Vagina (tissue), 2 donors: ENCODE measurements at regions not wholly inside any gene's neighbourhood (a gene's known extent, or its start where the extent isn't known, plus 50 kb on each side); places are given as distances from the start of the nearest gene placed in this dataset.
A peak's percentile ranks its signal among the peaks of the same experiment; 100 is the strongest.

Experiments
- DNase-seq, 2 donors: peaks; one replicate each; pipeline ENCODE4 v3.0.0-alpha.2; 2017; ENCODE audit errors: extremely low spot score in 2 of 2
- H3K27ac ChIP-seq: fragments of 200-600 bp; sonication (generic); one replicate; pipeline ENCODE4 v1.5.1; 2019
- H3K27me3 ChIP-seq: fragments of 200-600 bp; sonication (generic); one replicate; pipeline ENCODE4 v1.5.1; 2019
- H3K36me3 ChIP-seq, 2 donors: fragments of 200-600 bp; sonication (generic); one replicate each; pipeline ENCODE4 v1.5.1; 2017 to 2019
- H3K4me1 ChIP-seq: fragments of 200-600 bp; sonication (generic); one replicate; pipeline ENCODE4 v1.5.1; 2019
- H3K4me3 ChIP-seq, 2 donors: fragments of 200-600 bp; sonication (generic); 1 replicate in 1 of 2; 2 replicates in 1 of 2; pipeline ENCODE4 v1.5.1; 2016 to 2019
- H3K9me3 ChIP-seq: fragments of 200-600 bp; sonication (generic); one replicate; pipeline ENCODE4 v1.5.1; 2019
- POLR2A ChIP-seq, 2 donors: fragments of 450-650 bp; IDR thresholded peaks; one replicate each; pipeline ENCODE4 v1.6.1; 2017; ENCODE audit warnings: antibody characterized with exemption in 2 of 2, mild to moderate bottlenecking in 2 of 2, moderate library complexity in 2 of 2
- POLR2AphosphoS5 ChIP-seq, 2 donors: sonication (generic); formaldehyde crosslinking; IDR thresholded peaks; one replicate each; pipeline ENCODE4 v1.9.0; 2017; ENCODE audit warnings: antibody characterized with exemption in 2 of 2, mild to moderate bottlenecking in 2 of 2, low read depth in 1 of 2; ENCODE audit not compliant: insufficient read depth in 1 of 2
- intact Hi-C: fragments of 100-400 bp; cut with DNase I; formaldehyde crosslinking; loops from one replicate; pipeline ENCODE4 v1.15.1; 2023
- TF ChIP-seq, protein P1 (sequence below), 3 experiments: fragments of 450-650 bp in 2 of 3; fragments of 200-600 bp in 1 of 3; sonication (generic) in 1 of 3; IDR thresholded peaks; one replicate each; pipeline ENCODE4 v1.5.1; 2017 to 2019; ENCODE audit warnings: antibody characterized with exemption in 3 of 3, mild to moderate bottlenecking in 2 of 3, moderate library complexity in 2 of 3

DNA sequence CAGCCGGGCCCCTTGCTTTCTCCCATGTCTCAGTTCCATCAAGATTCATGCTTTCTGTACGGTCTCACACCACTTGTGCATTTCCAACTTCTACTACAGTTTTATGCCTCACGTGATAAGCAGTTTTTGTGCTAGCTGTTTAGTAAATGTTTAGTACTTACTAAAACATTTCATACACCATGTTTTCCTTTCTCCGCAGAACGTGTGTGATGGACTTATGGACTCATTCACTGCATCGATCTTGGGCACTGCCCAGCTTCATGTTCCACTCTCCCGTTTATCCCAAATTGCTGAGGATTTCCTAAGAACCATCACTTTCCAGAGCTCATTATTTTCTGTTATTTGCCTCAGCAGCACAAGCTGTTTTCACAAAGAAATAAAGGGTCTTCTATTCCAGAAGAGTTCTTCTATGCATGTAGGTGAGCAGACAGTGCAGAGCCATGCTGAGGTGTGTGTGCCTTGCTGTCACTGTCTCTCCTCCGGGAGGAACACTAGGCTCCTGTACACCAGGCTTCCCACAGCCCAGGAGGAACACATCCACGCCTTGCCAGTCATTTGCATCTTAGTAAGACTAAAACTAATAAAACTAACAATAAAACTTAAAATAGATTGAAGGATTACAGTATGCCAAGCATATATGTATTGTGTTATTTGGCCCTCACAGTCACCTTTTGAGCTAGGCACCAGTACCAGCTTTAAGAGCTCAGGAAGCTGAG is 90.3 kb upstream of the EEA1 start:
- no peaks in the 10 kb centered on the region for H3K27me3 ChIP-seq
- H3K4me1 ChIP-seq, result no peaks in the 10 kb centered on the region
- DNase-seq, result no peak
- H3K27ac ChIP-seq, result no peak overlapping the region
- intact Hi-C loops, result no loop called here
- no peaks in the 10 kb centered on the region for H3K9me3 ChIP-seq
- no peak for TF ChIP-seq POLR2AphosphoS5 (IDR thresholded peaks at IDR 0.05; ENCODE audit: insufficient read depth in 1 of 2, low read depth in 1 of 2)
- TF ChIP-seq, protein P1, sequence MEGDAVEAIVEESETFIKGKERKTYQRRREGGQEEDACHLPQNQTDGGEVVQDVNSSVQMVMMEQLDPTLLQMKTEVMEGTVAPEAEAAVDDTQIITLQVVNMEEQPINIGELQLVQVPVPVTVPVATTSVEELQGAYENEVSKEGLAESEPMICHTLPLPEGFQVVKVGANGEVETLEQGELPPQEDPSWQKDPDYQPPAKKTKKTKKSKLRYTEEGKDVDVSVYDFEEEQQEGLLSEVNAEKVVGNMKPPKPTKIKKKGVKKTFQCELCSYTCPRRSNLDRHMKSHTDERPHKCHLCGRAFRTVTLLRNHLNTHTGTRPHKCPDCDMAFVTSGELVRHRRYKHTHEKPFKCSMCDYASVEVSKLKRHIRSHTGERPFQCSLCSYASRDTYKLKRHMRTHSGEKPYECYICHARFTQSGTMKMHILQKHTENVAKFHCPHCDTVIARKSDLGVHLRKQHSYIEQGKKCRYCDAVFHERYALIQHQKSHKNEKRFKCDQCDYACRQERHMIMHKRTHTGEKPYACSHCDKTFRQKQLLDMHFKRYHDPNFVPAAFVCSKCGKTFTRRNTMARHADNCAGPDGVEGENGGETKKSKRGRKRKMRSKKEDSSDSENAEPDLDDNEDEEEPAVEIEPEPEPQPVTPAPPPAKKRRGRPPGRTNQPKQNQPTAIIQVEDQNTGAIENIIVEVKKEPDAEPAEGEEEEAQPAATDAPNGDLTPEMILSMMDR (IDR thresholded peaks at IDR 0.05), result no peak
- no peak for TF ChIP-seq POLR2A (IDR thresholded peaks at IDR 0.05)
- no peak overlapping the region for H3K4me3 ChIP-seq
- no peaks in the 10 kb centered on the region for H3K36me3 ChIP-seq

DNA sequence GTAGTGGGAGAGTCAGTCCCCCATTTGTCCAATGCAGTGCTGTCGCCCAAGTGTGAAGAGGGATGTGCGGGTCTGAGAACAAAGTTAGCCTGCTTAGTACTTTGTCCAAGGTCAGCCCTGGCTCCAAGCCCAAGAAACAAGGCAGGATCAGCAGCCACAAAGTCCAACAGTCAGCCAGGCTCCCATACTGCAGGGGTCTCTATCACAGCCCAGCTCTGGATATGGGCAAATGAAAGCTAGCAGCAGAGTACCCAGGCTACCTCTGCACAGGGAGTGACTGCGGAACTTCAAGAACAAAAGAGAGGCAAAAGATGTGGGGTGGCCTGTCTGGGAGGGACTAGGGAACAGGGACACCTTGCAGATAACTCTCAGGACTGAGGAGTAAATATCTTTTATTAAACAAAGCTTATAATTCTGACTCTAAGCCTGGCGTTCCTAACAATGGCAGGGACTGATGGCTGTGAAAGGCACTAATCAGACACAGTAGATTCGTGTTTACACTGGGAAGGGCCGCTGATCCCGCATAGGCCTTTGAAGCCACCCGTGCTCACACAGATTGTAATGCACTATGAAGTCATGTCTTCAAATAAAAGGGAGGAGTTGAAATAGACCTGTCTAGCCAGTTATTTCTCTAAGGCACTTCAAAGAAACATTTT is 91.0 kb upstream of the EEA1 start:
- Histone ChIP-seq H3K27me3 (no peaks in the 10 kb centered on the region), H3K27ac (no peak overlapping the region), H3K4me3 (no peak overlapping the region), H3K36me3 (no peaks in the 10 kb centered on the region), H3K9me3 (no peaks in the 10 kb centered on the region), H3K4me1 (no peaks in the 10 kb centered on the region)
- peak in 1 of 2 donors; percentile 41 for TF ChIP-seq POLR2AphosphoS5 (IDR thresholded peaks at IDR 0.05; ENCODE audit: insufficient read depth in 1 of 2, low read depth in 1 of 2)
- TF ChIP-seq, protein P1 (IDR thresholded peaks at IDR 0.05), result no peak
- TF ChIP-seq POLR2A (IDR thresholded peaks at IDR 0.05), result no peak
- no peak for DNase-seq
- intact Hi-C loops, result no loop called here

DNA sequence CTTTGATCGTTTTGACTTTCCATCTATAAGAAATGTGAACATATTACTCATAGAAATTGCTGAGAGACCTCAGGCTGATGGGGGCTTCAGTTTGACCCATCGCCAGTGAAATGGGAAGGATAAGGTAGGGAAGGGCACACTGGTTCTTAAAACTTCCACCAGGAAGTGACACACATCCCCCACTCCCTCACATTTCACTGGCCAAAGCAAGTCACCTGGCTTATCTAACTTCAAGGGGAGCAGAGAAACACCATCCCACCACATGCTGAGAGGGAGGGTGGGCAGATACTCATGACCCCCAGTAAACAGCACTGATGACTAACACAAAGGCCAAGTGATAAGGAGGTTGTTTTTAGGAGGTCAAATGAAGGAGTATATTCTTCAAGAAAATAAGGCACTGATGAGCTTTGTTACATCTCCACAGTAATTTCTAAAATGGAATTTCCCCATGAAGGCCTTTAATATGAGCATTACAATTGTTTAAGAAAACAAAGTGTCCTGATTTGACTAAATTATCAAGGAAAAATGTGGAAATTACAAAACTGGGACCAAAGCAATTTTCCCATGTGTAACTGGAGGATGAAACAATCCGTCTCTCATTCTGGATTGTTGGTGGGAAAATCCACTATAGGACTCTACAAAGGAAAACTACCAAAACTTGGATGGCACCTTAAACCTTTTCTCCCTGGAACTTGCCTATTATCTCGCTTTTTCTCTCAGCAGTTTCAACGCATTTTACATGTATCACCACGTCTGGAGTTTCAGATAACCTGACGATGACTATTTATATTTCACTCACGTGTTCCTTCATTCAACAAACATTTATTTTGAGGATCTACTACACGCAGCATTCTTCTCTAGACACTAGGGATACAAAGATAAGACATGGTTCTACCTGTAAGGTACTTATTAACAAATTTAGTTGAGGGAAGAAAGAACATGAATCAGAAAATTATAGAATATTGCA is 91.8 kb upstream of the EEA1 start:
- Histone ChIP-seq H3K27me3 (no peaks in the 10 kb centered on the region), H3K4me3 (no peak overlapping the region), H3K9me3 (no peaks in the 10 kb centered on the region), H3K36me3 (no peaks in the 10 kb centered on the region), H3K27ac (no peak overlapping the region), H3K4me1 (no peaks in the 10 kb centered on the region)
- intact Hi-C loops, result no loop called here
- no peak for DNase-seq
- no peak for TF ChIP-seq POLR2A (IDR thresholded peaks at IDR 0.05)
- no peak for TF ChIP-seq POLR2AphosphoS5 (IDR thresholded peaks at IDR 0.05; ENCODE audit: insufficient read depth in 1 of 2, low read depth in 1 of 2)
- TF ChIP-seq, protein P1 (IDR thresholded peaks at IDR 0.05), result no peak

DNA sequence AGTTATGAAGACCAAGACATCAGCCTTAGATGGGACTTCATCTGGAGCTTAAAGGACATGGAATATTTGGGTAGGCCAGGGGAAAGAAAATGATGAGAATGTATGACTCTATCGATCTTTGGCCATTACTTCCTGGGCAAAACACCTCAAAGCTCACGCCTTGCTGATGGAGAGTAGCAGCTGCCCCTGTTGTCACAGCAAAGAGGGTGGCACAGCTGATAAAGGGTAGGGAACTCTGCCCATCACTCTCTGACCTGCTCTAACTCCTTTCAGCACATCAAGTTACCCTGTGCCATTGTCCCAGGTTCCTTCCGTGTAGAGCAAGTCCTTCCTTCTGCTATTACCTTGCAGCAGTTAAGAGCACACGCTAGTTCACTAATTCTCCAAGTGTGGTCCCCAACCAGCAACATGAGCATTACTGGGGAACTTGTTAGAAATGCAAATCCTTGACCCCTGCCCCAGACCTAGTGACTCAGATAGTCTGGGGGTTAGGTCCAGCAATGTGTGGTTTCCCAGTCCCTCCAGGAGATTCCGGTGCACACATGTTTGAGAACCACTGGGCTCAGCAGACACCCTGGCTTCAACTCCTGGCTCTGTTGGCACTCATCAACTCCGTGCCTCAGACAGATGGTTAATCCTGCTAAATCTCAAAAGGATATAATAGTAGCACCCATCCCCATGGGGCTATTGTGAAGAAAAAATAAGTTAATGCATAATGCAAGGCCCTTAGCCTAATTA is 93.7 kb upstream of the EEA1 start:
- H3K36me3 ChIP-seq, result no peaks in the 10 kb centered on the region
- H3K9me3 ChIP-seq, result no peaks in the 10 kb centered on the region
- H3K4me1 ChIP-seq, result no peaks in the 10 kb centered on the region
- no peak overlapping the region for H3K4me3 ChIP-seq
- TF ChIP-seq POLR2A (IDR thresholded peaks at IDR 0.05), result no peak
- TF ChIP-seq POLR2AphosphoS5 (IDR thresholded peaks at IDR 0.05; ENCODE audit: insufficient read depth in 1 of 2, low read depth in 1 of 2), result no peak
- TF ChIP-seq, protein P1 (IDR thresholded peaks at IDR 0.05), result no peak
- H3K27ac ChIP-seq, result no peak overlapping the region
- DNase-seq, result no peak
- intact Hi-C loops, result no loop called here
- no peaks in the 10 kb centered on the region for H3K27me3 ChIP-seq
